H9 (cell line): ENCODE measurements at regions not wholly inside any gene's neighbourhood (a gene's known extent, or its start where the extent isn't known, plus 50 kb on each side); places are given as distances from the start of the nearest gene placed in this dataset.

Experiments used
- DNase-seq: peaks from one replicate; pipeline ENCODE4 v3.0.0-alpha.2; 2017
- H2AFZ ChIP-seq: one replicate; pipeline ENCODE4 v1.6.1; 2013; ENCODE audit warnings: mild to moderate bottlenecking, low read length, control low read depth, moderate library complexity
- H2AK5ac ChIP-seq: 2 replicates; pipeline ENCODE4 v1.6.1; 2013; ENCODE audit warnings: low read length, control low read depth, mixed read lengths; ENCODE audit not compliant: insufficient read length
- H2BK120ac ChIP-seq: one replicate; pipeline ENCODE4 v1.6.1; 2013; ENCODE audit warnings: low read depth, mild to moderate bottlenecking, low read length, control low read depth, inconsistent platforms; ENCODE audit not compliant: poor library complexity, severe bottlenecking
- H2BK12ac ChIP-seq: 2 replicates; pipeline ENCODE4 v1.6.1; 2013; ENCODE audit warnings: low read length, control low read depth, mixed read lengths, low read depth; ENCODE audit not compliant: insufficient read length
- H2BK15ac ChIP-seq: 2 replicates; pipeline ENCODE4 v1.6.1; 2013; ENCODE audit warnings: low read depth, low read length, control low read depth
- H2BK20ac ChIP-seq: one replicate; pipeline ENCODE4 v1.6.1; 2013; ENCODE audit warnings: low read depth, mild to moderate bottlenecking, low read length, control low read depth, inconsistent platforms; ENCODE audit not compliant: poor library complexity, severe bottlenecking
- H2BK5ac ChIP-seq: 2 replicates; pipeline ENCODE4 v1.6.1; 2013; ENCODE audit warnings: low read length, control low read depth, mixed read lengths; ENCODE audit not compliant: insufficient read length
- H3K14ac ChIP-seq: 2 replicates; pipeline ENCODE4 v1.6.1; 2013; ENCODE audit warnings: low read length, control low read depth; ENCODE audit not compliant: insufficient read depth
- H3K18ac ChIP-seq: 2 replicates; pipeline ENCODE4 v1.6.1; 2013; ENCODE audit warnings: low read depth, mild to moderate bottlenecking, mixed read lengths, low read length, control low read depth; ENCODE audit not compliant: insufficient read length
- H3K23ac ChIP-seq: 2 replicates; pipeline ENCODE4 v1.6.1; 2013; ENCODE audit warnings: low read length, control low read depth, mixed read lengths, low read depth; ENCODE audit not compliant: insufficient read length
- H3K23me2 ChIP-seq: 2 replicates; pipeline ENCODE4 v1.6.1; 2013; ENCODE audit warnings: low read depth, mild to moderate bottlenecking, mixed read lengths, low read length, control low read depth; ENCODE audit not compliant: insufficient read length, poor library complexity, severe bottlenecking
- H3K27ac ChIP-seq: 2 replicates; pipeline ENCODE4 v1.5.1; 2013; ENCODE audit warnings: low read length, control low read depth, mixed read lengths, low read depth; ENCODE audit not compliant: insufficient read length
- H3K27me3 ChIP-seq: 2 replicates; pipeline ENCODE4 v1.6.1; 2013; ENCODE audit warnings: low read length, control low read depth, inconsistent platforms; ENCODE audit not compliant: insufficient read depth
- H3K4ac ChIP-seq: 2 replicates; pipeline ENCODE4 v1.6.1; 2013; ENCODE audit warnings: low read depth, mild to moderate bottlenecking, control low read depth, inconsistent platforms, low read length, moderate library complexity
- H3K4me1 ChIP-seq: 2 replicates; pipeline ENCODE4 v1.6.1; 2013; ENCODE audit warnings: low read length, control low read depth, inconsistent platforms; ENCODE audit not compliant: insufficient read depth
- H3K4me2 ChIP-seq: 2 replicates; pipeline ENCODE4 v1.6.1; 2013; ENCODE audit warnings: low read length, control low read depth, mixed read lengths; ENCODE audit not compliant: insufficient read length, insufficient read depth
- H3K56ac ChIP-seq: 2 replicates; pipeline ENCODE4 v1.6.1; 2013; ENCODE audit warnings: low read depth, mild to moderate bottlenecking, mixed read lengths, low read length, control low read depth; ENCODE audit not compliant: insufficient read length
- H3K79me1 ChIP-seq: 2 replicates; pipeline ENCODE4 v1.6.1; 2013; ENCODE audit warnings: low read depth, mild to moderate bottlenecking, moderate library complexity, low read length, control low read depth, inconsistent platforms; ENCODE audit not compliant: insufficient read depth, poor library complexity, severe bottlenecking
- H3K79me2 ChIP-seq: 2 replicates; pipeline ENCODE4 v1.6.1; 2013; ENCODE audit warnings: low read length, control low read depth, inconsistent platforms; ENCODE audit not compliant: insufficient read depth
- H3K9ac ChIP-seq: 2 replicates; pipeline ENCODE4 v1.6.1; 2013; ENCODE audit warnings: low read length, control low read depth, mixed read lengths; ENCODE audit not compliant: insufficient read length; ENCODE audit errors: extremely low read depth
- H3K9me3 ChIP-seq: one replicate; pipeline ENCODE4 v1.6.1; 2013; ENCODE audit warnings: low read depth, low read length, inconsistent platforms; ENCODE audit not compliant: control insufficient read depth
- H3T11ph ChIP-seq: one replicate; pipeline ENCODE4 v1.6.1; 2013; ENCODE audit warnings: mild to moderate bottlenecking, low read length, control low read depth, inconsistent platforms
- H4K20me1 ChIP-seq: one replicate; pipeline ENCODE4 v1.6.1; 2013; ENCODE audit not compliant: control insufficient read depth, insufficient read length, insufficient read depth
- H4K5ac ChIP-seq: 2 replicates; pipeline ENCODE4 v1.6.1; 2013; ENCODE audit warnings: low read depth, mild to moderate bottlenecking, mixed read lengths, low read length, control low read depth; ENCODE audit not compliant: insufficient read length
- H4K8ac ChIP-seq: replicated peaks from 2 replicates; pipeline ENCODE4 v1.6.1; 2013; ENCODE audit warnings: low read length, control low read depth, mixed read lengths, low read depth; ENCODE audit not compliant: insufficient read length
- H4K91ac ChIP-seq: 2 replicates; pipeline ENCODE4 v1.6.1; 2013; ENCODE audit warnings: low read depth, mild to moderate bottlenecking, moderate library complexity, mixed read lengths, low read length, control low read depth; ENCODE audit not compliant: insufficient read length
- H3K27ac Mint-ChIP-seq, 3 experiments: 2 replicates in 2 of 3; 3 replicates in 1 of 3; pipeline ENCODE4 v1.8.0; 2020 to 2021; ENCODE audit warnings: mixed read lengths in 3 of 3, mild to moderate bottlenecking in 1 of 3, moderate library complexity in 1 of 3
- H3K27me3 Mint-ChIP-seq: 2 replicates; pipeline ENCODE4 v1.8.0; 2021; ENCODE audit warnings: low read depth, mild to moderate bottlenecking, moderate library complexity, mixed read lengths
- H3K36me3 Mint-ChIP-seq, 3 experiments: 2 replicates in 2 of 3; 3 replicates in 1 of 3; pipeline ENCODE4 v1.8.0; 2020 to 2021; ENCODE audit warnings: low read depth in 3 of 3, mixed read lengths in 3 of 3; ENCODE audit not compliant: insufficient read depth in 1 of 3
- H3K4me1 Mint-ChIP-seq, 2 experiments: 2 replicates each; pipeline ENCODE4 v1.8.0; 2020; ENCODE audit warnings: mixed read lengths in 2 of 2
- H3K4me3 Mint-ChIP-seq, 2 experiments: 2 replicates in 1 of 2; 3 replicates in 1 of 2; pipeline ENCODE4 v1.8.0; 2020 to 2021; ENCODE audit warnings: mild to moderate bottlenecking in 2 of 2, mixed read lengths in 2 of 2, moderate library complexity in 1 of 2
- H3K9me3 Mint-ChIP-seq, 2 experiments: 2 replicates in 1 of 2; 3 replicates in 1 of 2; pipeline ENCODE4 v1.8.0; 2020; ENCODE audit warnings: mild to moderate bottlenecking in 2 of 2, mixed read lengths in 2 of 2, moderate library complexity in 1 of 2
- WGBS: extraction: QIAGEN DNeasy Blood & Tissue Kit; methylation state at CpG from one replicate; pipeline ENCODE4 v1.1.7; 2013; ENCODE audit warnings: missing lambda C conversion rate, low lambda C conversion rate, mixed read lengths; ENCODE audit not compliant: insufficient read length; ENCODE audit errors: extremely low coverage; 5-methylcytosine and 5-hydroxymethylcytosine counted together
- TF ChIP-seq, protein P1 (sequence below): fragments of 200-600 bp; sonication (generic); conservative IDR thresholded peaks from 3 replicates; pipeline ENCODE4 v1.8.0; 2021; ENCODE audit warnings: antibody characterized with exemption, mild to moderate bottlenecking

DNA sequence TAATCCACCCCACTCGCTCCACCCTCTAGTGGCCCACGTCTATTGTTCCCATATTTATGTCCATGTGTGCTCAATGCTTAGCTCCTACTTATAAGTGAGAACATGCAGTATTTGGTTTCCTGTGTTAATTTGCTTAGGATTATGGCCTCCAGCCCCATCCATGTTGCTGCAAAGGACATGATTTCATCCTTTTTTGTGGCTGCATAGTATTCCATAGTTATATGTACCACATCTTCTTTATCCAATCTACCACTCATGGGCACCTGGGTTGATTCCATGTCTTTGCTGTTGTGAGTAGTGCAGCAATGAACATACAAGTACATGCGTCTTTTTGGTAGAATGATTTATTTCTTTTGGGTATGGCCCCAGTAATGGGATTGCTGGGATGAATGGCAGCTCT lies 319.9 kb downstream of the DYSF start:
- Histone ChIP-seq H3K4ac (no peak overlapping the region), H3T11ph (no peak overlapping the region), H2AK5ac (no peak overlapping the region), H3K23me2 (no peaks in the 10 kb centered on the region), H3K79me2 (no peaks in the 10 kb centered on the region), H3K4me1 (no peaks in the 10 kb centered on the region), H3K9me3 (no peaks in the 10 kb centered on the region), H4K91ac (no peak overlapping the region), H3K18ac (no peak overlapping the region), H3K27ac (no peak overlapping the region), H2BK12ac (no peak overlapping the region), H2BK20ac (no peak overlapping the region), H3K79me1 (no peaks in the 10 kb centered on the region), H3K9ac (no peak overlapping the region), H3K23ac (no peak overlapping the region), H3K27me3 (no peaks in the 10 kb centered on the region; the same call in 1 of the 2 replicates), H4K20me1 (no peaks in the 10 kb centered on the region), H2AFZ (no peak overlapping the region), H2BK15ac (no peak overlapping the region), H4K8ac (no peak overlapping the region), H2BK120ac (no peak overlapping the region), H4K5ac (no peak overlapping the region), H3K14ac (no peak overlapping the region), H2BK5ac (no peak overlapping the region), H3K4me2 (no peak overlapping the region), H3K56ac (no peak overlapping the region)
- TF ChIP-seq, protein P1, sequence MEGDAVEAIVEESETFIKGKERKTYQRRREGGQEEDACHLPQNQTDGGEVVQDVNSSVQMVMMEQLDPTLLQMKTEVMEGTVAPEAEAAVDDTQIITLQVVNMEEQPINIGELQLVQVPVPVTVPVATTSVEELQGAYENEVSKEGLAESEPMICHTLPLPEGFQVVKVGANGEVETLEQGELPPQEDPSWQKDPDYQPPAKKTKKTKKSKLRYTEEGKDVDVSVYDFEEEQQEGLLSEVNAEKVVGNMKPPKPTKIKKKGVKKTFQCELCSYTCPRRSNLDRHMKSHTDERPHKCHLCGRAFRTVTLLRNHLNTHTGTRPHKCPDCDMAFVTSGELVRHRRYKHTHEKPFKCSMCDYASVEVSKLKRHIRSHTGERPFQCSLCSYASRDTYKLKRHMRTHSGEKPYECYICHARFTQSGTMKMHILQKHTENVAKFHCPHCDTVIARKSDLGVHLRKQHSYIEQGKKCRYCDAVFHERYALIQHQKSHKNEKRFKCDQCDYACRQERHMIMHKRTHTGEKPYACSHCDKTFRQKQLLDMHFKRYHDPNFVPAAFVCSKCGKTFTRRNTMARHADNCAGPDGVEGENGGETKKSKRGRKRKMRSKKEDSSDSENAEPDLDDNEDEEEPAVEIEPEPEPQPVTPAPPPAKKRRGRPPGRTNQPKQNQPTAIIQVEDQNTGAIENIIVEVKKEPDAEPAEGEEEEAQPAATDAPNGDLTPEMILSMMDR: no peak
- Mint-ChIP-seq H3K4me3 (no peak overlapping the region), H3K36me3 (peaks cover 0 to 6% (median 4%) of the 10 kb centered on the region in 3 experiments; a peak in 4 of 7 replicates), H3K9me3 (peaks cover 8 to 14% of the 10 kb centered on the region in 2 experiments), H3K4me1 (no peaks in the 10 kb centered on the region), H3K27me3 (peaks cover 3% of the 10 kb centered on the region), H3K27ac (no peak overlapping the region)
- no peak for DNase-seq
- WGBS: no CpG with 5 or more reads among the region's 3 CpGs
